ENCODE measurements at regions not wholly inside any gene's neighbourhood (a gene's known extent, or its start where the extent isn't known, plus 50 kb on each side); places are given as distances from the start of the nearest gene placed in this dataset.

DNA sequence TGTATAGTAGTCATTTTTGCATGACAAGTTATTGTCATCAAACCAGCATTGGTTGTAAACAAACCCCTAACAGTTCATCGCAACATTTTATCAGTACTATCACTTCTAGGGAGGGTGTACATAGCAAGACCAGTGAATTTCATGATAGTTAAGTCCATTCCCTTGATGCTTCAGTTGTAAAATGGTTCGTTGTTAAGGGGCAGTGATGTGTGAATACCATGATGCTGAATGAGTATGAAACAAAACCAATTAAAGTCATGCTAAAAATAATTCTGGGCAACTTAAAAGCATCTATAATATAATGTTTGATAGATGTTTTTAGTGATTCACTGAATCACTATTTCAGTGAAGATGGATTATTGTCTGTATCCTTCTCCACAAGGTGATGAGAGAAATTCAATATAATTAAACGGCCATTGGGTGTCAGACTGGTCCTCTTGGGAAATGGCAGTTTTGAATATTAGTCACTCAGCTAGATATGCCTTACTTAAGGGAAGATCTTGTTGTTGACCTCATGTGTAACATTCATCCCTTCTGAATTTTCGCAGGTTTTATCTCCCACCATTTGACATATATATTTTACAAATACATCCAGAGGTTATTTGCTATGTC lies 742.2 kb upstream of the TMPRSS15 start:
- Mint-ChIP-seq H3K27ac (no peak overlapping the region), H3K36me3 (peaks cover 3% of the 10 kb centered on the region), H3K27me3 (ENCODE audit: low read depth) (peaks cover 4% of the 10 kb centered on the region), H3K4me3 (no peak overlapping the region), H3K4me1 (peaks cover 12% of the 10 kb centered on the region), H3K9me3 (peaks cover 32% of the 10 kb centered on the region)
- DNase-seq (ENCODE audit: low spot score in 2 of 2, unreplicated experiment in 2 of 2), result no peak
- no peak for TF ChIP-seq CTCF (IDR thresholded peaks at IDR 0.05; ENCODE audit: unreplicated experiment)

- Mint-ChIP-seq H3K27me3 (ENCODE audit: low read depth) (no peaks in the 10 kb centered on the region), H3K27ac (no peak overlapping the region), H3K9me3 (peaks cover 32% of the 10 kb centered on the region), H3K36me3 (peaks cover 3% of the 10 kb centered on the region), H3K4me3 (no peak overlapping the region), H3K4me1 (peaks cover 12% of the 10 kb centered on the region)
- no peak for DNase-seq (ENCODE audit: low spot score in 2 of 2, unreplicated experiment in 2 of 2)
- no peak for TF ChIP-seq CTCF (IDR thresholded peaks at IDR 0.05; ENCODE audit: unreplicated experiment)
Measured at GRCh38 chr21:19148056-19148455, 744.5 kb upstream of the TMPRSS15 start.

DNA sequence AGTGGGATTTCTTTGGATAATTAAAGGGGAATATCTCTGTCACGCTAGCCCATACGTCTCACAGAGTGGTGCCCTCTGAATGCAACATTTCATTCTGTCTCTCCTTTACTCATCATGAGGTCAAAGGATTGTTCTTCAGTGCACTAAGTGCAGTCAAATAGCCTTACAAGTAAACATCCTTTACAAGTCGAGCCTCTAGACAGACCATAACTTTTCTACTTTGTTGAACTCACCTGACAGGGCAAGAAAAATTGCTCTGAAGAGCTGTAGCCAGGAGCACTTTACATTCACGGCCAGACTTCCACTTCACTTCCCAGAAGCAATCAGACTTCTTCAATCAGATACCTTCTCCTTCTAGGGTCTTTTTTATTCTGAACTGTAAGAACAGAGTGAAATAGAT lies 768.0 kb upstream of the TMPRSS15 start:
- H3K9me3 Mint-ChIP-seq, result no peaks in the 10 kb centered on the region
- peaks cover 21% of the 10 kb centered on the region for H3K4me1 Mint-ChIP-seq
- TF ChIP-seq CTCF (IDR thresholded peaks at IDR 0.05; ENCODE audit: unreplicated experiment), result no peak
- no peak overlapping the region for H3K4me3 Mint-ChIP-seq
- H3K27me3 Mint-ChIP-seq (ENCODE audit: low read depth), result no peaks in the 10 kb centered on the region
- H3K36me3 Mint-ChIP-seq, result no peaks in the 10 kb centered on the region
- no peak for DNase-seq (ENCODE audit: low spot score in 2 of 2, unreplicated experiment in 2 of 2)
- H3K27ac Mint-ChIP-seq, result peak overlapping the region; percentile 2

DNA sequence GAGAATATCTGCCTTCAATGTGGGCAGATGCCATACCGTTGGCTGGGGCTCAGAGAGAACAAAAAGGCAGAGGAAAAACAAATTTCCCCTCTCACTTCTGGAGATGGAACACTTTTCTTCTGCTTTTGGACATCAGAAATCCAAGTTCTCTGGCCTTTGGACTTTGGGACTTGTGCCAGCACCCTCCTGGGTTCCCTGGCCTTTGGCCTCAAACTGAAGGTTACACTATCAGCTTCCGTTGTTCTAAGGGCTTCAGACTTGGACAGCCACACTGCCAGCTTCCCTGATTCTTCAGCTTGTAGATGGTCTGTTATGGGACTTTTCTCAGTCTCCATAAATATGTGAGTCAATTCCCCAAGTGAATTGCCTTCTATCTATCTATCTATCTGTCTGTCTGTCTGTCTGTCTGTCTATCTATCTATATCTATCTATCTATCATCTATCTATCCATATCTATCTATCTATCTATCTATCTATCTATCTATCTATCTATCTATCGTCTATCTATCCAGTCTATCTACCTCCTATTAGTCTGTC lies 778.1 kb upstream of the TMPRSS15 start:
- no peaks in the 10 kb centered on the region for H3K36me3 Mint-ChIP-seq
- no peak for DNase-seq (ENCODE audit: low spot score in 2 of 2, unreplicated experiment in 2 of 2)
- H3K4me1 Mint-ChIP-seq, result no peaks in the 10 kb centered on the region
- TF ChIP-seq CTCF (IDR thresholded peaks at IDR 0.05; ENCODE audit: unreplicated experiment), result no peak
- no peaks in the 10 kb centered on the region for H3K9me3 Mint-ChIP-seq
- H3K27ac Mint-ChIP-seq, result no peak overlapping the region
- no peak overlapping the region for H3K4me3 Mint-ChIP-seq
- no peaks in the 10 kb centered on the region for H3K27me3 Mint-ChIP-seq (ENCODE audit: low read depth)

DNA sequence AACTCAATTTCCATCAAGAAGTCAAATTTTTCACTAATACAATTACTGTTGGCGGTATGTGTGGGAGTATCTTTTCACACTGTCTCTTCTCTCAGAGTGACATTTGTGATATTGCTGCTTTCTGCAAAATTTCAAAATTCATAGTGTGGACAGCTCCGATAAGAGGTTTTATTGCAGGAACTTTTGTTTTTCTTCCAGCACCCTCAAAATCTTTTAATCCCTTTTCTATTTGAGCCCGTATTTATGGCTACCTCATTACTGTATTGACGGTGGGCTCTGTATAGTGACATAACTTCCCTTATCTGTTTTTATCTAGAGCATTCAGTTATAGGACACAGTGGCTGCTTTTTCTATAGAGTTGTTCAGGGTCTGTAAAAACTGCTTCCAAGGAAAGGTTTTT lies 794.4 kb upstream of the TMPRSS15 start:
- H3K4me3 Mint-ChIP-seq, result no peak overlapping the region
- peaks cover 26% of the 10 kb centered on the region for H3K4me1 Mint-ChIP-seq
- peak overlapping the region; percentile 72 for H3K27ac Mint-ChIP-seq
- H3K27me3 Mint-ChIP-seq (ENCODE audit: low read depth), result peaks cover 7% of the 10 kb centered on the region
- no peak for TF ChIP-seq CTCF (IDR thresholded peaks at IDR 0.05; ENCODE audit: unreplicated experiment)
- no peak for DNase-seq (ENCODE audit: low spot score in 2 of 2, unreplicated experiment in 2 of 2)
- peaks cover 12% of the 10 kb centered on the region for H3K9me3 Mint-ChIP-seq
- no peaks in the 10 kb centered on the region for H3K36me3 Mint-ChIP-seq

All from mesothelial cell of epicardium (in vitro differentiated cells).